H1 (cell line): ENCODE measurements at regions not wholly inside any gene's neighbourhood (a gene's known extent, or its start where the extent isn't known, plus 50 kb on each side); places are given as distances from the start of the nearest gene placed in this dataset.

Source experiments
- CTCF ChIA-PET: fragments of 300-600 bp; sonication (Branson Sonifier 250); formaldehyde crosslinking; loops from one replicate; lab custom pipeline; 2021; ENCODE audit not compliant: partially characterized antibody; lab: Charles Lee
- POLR2A ChIA-PET: fragments of 300-600 bp; sonication (Branson Sonifier 250); formaldehyde crosslinking; loops from one replicate; lab custom pipeline; 2021; ENCODE audit warnings: inconsistent platforms; ENCODE audit not compliant: partially characterized antibody; lab: Charles Lee
- DNase-seq, 2 experiments: peaks; one replicate each; pipeline versions ENCODE4 v3.0.0 to v3.0.0-alpha.2; 2010 to 2022; ENCODE audit warnings: low spot score in 2 of 2, low read depth in 1 of 2, mixed read lengths in 1 of 2
- FAIRE-seq: peaks from 2 replicates; lab custom pipeline; 2011; peaks lifted over from hg19 to GRCh38; lab: Jason Lieb, UNC
- H2AFZ ChIP-seq: 2 replicates; pipeline ENCODE4 v1.8.1; 2012; ENCODE audit warnings: low read length, inconsistent platforms
- H2AK5ac ChIP-seq: 2 replicates; pipeline ENCODE4 v1.6.1; 2013; ENCODE audit warnings: low read depth, low read length
- H2BK120ac ChIP-seq: replicated peaks from 2 replicates; pipeline ENCODE3; 2013; ENCODE audit warnings: low read depth, low read length, inconsistent platforms
- H2BK12ac ChIP-seq: 2 replicates; pipeline ENCODE4 v1.6.1; 2013; ENCODE audit warnings: low read depth, low read length
- H2BK15ac ChIP-seq: 2 replicates; pipeline ENCODE4 v1.6.1; 2013; ENCODE audit warnings: low read length
- H2BK20ac ChIP-seq: 2 replicates; pipeline ENCODE4 v1.6.1; 2013; ENCODE audit warnings: low read length
- H2BK5ac ChIP-seq: 2 replicates; pipeline ENCODE4 v1.6.1; 2013; ENCODE audit warnings: low read depth, low read length
- H3K14ac ChIP-seq: 2 replicates; pipeline ENCODE4 v1.6.1; 2013; ENCODE audit warnings: inconsistent platforms; ENCODE audit not compliant: insufficient read length
- H3K18ac ChIP-seq: 2 replicates; pipeline ENCODE4 v1.6.1; 2013; ENCODE audit warnings: low read length; ENCODE audit errors: extremely low read depth
- H3K23ac ChIP-seq: 2 replicates; pipeline ENCODE4 v1.6.1; 2013; ENCODE audit warnings: inconsistent platforms; ENCODE audit not compliant: insufficient read length
- H3K23me2 ChIP-seq: 2 replicates; pipeline ENCODE4 v1.6.1; 2013; ENCODE audit warnings: low read depth, low read length
- H3K27ac ChIP-seq: 2 replicates; pipeline ENCODE4 v1.6.1; 2011; ENCODE audit warnings: low read depth, low read length, inconsistent platforms
- H3K27me3 ChIP-seq, 4 experiments: replicated peaks in 1 of 4; 1 replicate in 1 of 4; 2 replicates in 3 of 4; pipeline versions ENCODE4 v1.6.1 to v1.8.1; 2011 to 2013; ENCODE audit warnings: low read length in 3 of 4, mild to moderate bottlenecking in 3 of 4, inconsistent platforms in 2 of 4, mixed read lengths in 2 of 4, moderate library complexity in 1 of 4; ENCODE audit not compliant: control insufficient read depth in 3 of 4, insufficient read depth in 3 of 4; ENCODE audit errors: extremely low read depth in 1 of 4
- H3K36me3 ChIP-seq, 4 experiments: 2 replicates each; pipeline versions ENCODE4 v1.6.1 to v1.8.1; 2011 to 2013; ENCODE audit warnings: mild to moderate bottlenecking in 4 of 4, low read length in 3 of 4, moderate library complexity in 2 of 4, control low read depth in 1 of 4, inconsistent platforms in 1 of 4; ENCODE audit not compliant: insufficient read depth in 4 of 4, control insufficient read depth in 2 of 4
- H3K4ac ChIP-seq: replicated peaks from 2 replicates; pipeline ENCODE3; 2013; ENCODE audit warnings: low read length, low read depth, mixed read lengths, inconsistent platforms; ENCODE audit not compliant: insufficient read length
- H3K4me1 ChIP-seq, 4 experiments: replicated peaks in 1 of 4; 1 replicate in 1 of 4; 2 replicates in 3 of 4; pipeline versions ENCODE4 v1.6.1 to v1.8.1; 2011 to 2013; ENCODE audit warnings: low read length in 3 of 4, inconsistent platforms in 2 of 4, mixed read lengths in 1 of 4; ENCODE audit not compliant: insufficient read depth in 4 of 4, control insufficient read depth in 3 of 4
- H3K4me2 ChIP-seq, 2 experiments: 2 replicates each; pipeline versions ENCODE4 v1.6.1 to v1.8.1; 2011 to 2013; ENCODE audit warnings: low read depth in 2 of 2, low read length in 2 of 2, control low read depth in 1 of 2, inconsistent platforms in 1 of 2, mild to moderate bottlenecking in 1 of 2; ENCODE audit not compliant: insufficient read depth in 1 of 2
- H3K4me3 ChIP-seq, 4 experiments: fragments of 200-600, 300-600 bp in 1 of 4; sonication (generic), shearing (Covaris generic), sonication (Bioruptor Twin) in 1 of 4; 2 replicates each; pipeline versions ENCODE4 v1.5.1 to v1.8.1; 2011 to 2016; ENCODE audit warnings: low read length in 4 of 4, low read depth in 3 of 4, control low read depth in 2 of 4, inconsistent platforms in 2 of 4, mild to moderate bottlenecking in 2 of 4, mixed read lengths in 1 of 4, moderate library complexity in 1 of 4; ENCODE audit not compliant: insufficient read depth in 2 of 4; ENCODE audit errors: extremely low read depth in 1 of 4
- H3K56ac ChIP-seq: replicated peaks from 2 replicates; pipeline ENCODE3; 2013; ENCODE audit warnings: low read depth, mild to moderate bottlenecking, mixed read lengths, low read length, inconsistent platforms; ENCODE audit not compliant: insufficient read length
- H3K79me1 ChIP-seq: 2 replicates; pipeline ENCODE4 v1.6.1; 2013; ENCODE audit warnings: low read depth, low read length, control low read depth
- H3K79me2 ChIP-seq, 2 experiments: 2 replicates each; pipeline versions ENCODE4 v1.6.1 to v1.8.1; 2012 to 2013; ENCODE audit warnings: low read length in 2 of 2, mild to moderate bottlenecking in 2 of 2, inconsistent platforms in 1 of 2; ENCODE audit not compliant: insufficient read depth in 2 of 2, control insufficient read depth in 1 of 2
- H3K9ac ChIP-seq, 4 experiments: replicated peaks in 1 of 4; 1 replicate in 1 of 4; 2 replicates in 3 of 4; pipeline versions ENCODE4 v1.6.1 to v1.8.1; 2011 to 2013; ENCODE audit warnings: low read depth in 3 of 4, low read length in 3 of 4, control low read depth in 2 of 4, mild to moderate bottlenecking in 2 of 4, moderate library complexity in 2 of 4, inconsistent platforms in 1 of 4; ENCODE audit errors: extremely low read depth in 1 of 4
- H3K9me3 ChIP-seq, 2 experiments: 2 replicates each; pipeline versions ENCODE4 v1.6.1 to v1.8.1; 2012 to 2013; ENCODE audit warnings: mild to moderate bottlenecking in 2 of 2, moderate library complexity in 2 of 2, control low read depth in 1 of 2, inconsistent platforms in 1 of 2, low read depth in 1 of 2, low read length in 1 of 2, mixed read lengths in 1 of 2; ENCODE audit not compliant: insufficient read depth in 2 of 2
- H4K20me1 ChIP-seq, 2 experiments: replicated peaks in 1 of 2; 2 replicates each; pipeline versions ENCODE3 to v1.8.1; 2011 to 2013; ENCODE audit warnings: inconsistent platforms in 2 of 2, low read length in 2 of 2, mild to moderate bottlenecking in 1 of 2; ENCODE audit not compliant: insufficient read depth in 2 of 2, control insufficient read depth in 1 of 2
- H4K5ac ChIP-seq: 2 replicates; pipeline ENCODE4 v1.6.1; 2013; ENCODE audit warnings: low read length, low read depth, mixed read lengths, inconsistent platforms; ENCODE audit not compliant: insufficient read length
- H4K8ac ChIP-seq: 2 replicates; pipeline ENCODE4 v1.8.0; 2013; ENCODE audit warnings: mild to moderate bottlenecking, moderate library complexity, low read length, inconsistent platforms; ENCODE audit not compliant: insufficient read depth; ENCODE audit errors: extremely low read depth
- H4K91ac ChIP-seq: replicated peaks from 2 replicates; pipeline ENCODE3; 2013; ENCODE audit warnings: low read length, mixed read lengths, inconsistent platforms; ENCODE audit not compliant: insufficient read length
- BACH1 ChIP-seq: IDR thresholded peaks from 2 replicates; pipeline ENCODE4 v1.6.1; 2012; ENCODE audit warnings: low read length, improper control_type of control experiment
- PHF8 ChIP-seq: fragments of 200-600 bp; sonication (generic); conservative IDR thresholded peaks from 2 replicates; pipeline ENCODE4 v1.7.1; 2012; ENCODE audit warnings: low read depth, mild to moderate bottlenecking, inconsistent platforms, low read length, moderate library complexity
- RXRA ChIP-seq: IDR thresholded peaks from 2 replicates; pipeline ENCODE4 v1.6.1; 2011; ENCODE audit warnings: low read depth, mild to moderate bottlenecking, low read length, moderate library complexity; ENCODE audit not compliant: insufficient read depth
- SP1 ChIP-seq: IDR thresholded peaks from 2 replicates; pipeline ENCODE4 v1.6.1; 2011; ENCODE audit warnings: low read depth, low read length
- SP2 ChIP-seq: IDR thresholded peaks from 2 replicates; pipeline ENCODE4 v1.6.1; 2012; ENCODE audit warnings: mild to moderate bottlenecking, low read length, inconsistent platforms
- TAF7 ChIP-seq: optimal IDR thresholded peaks from 2 replicates; pipeline ENCODE3; 2011; ENCODE audit warnings: low read depth, mild to moderate bottlenecking, inconsistent platforms, low read length, moderate library complexity, borderline replicate concordance
- WGBS, 2 experiments: shearing (Covaris generic) in 1 of 2; methylation state at CpG; one replicate each; pipeline versions ENCODE4 v1.1.6 to v1.1.7; 2013 to 2015; ENCODE audit warnings: low lambda C conversion rate in 2 of 2, mixed read lengths in 2 of 2, inconsistent platforms in 1 of 2, low coverage in 1 of 2, missing lambda C conversion rate in 1 of 2; ENCODE audit not compliant: insufficient replicate concordance in 2 of 2, insufficient coverage in 1 of 2, insufficient read length in 1 of 2; ENCODE audit errors: extremely low coverage in 1 of 2, missing lambda C conversion rate in 1 of 2; 5-methylcytosine and 5-hydroxymethylcytosine counted together

- CTCF ChIA-PET, result interaction anchor here (0.7 kb wide), 1 partner anchor 1828 kb away, joined by 3 read pairs; no protein-coding TSS in a partner anchor
- Histone ChIP-seq H3K4ac (no peak overlapping the region), H2BK12ac (no peak overlapping the region), H3K79me2 (no peaks in the 10 kb centered on the region), H3K14ac (no peak overlapping the region), H3K9me3 (peaks cover 1 to 8% of the 10 kb centered on the region in 2 experiments; a peak in 2 of 4 replicates), H4K8ac (no peak overlapping the region), H3K18ac (no peak overlapping the region), H3K56ac (no peak overlapping the region), H3K36me3 (no peaks in the 10 kb centered on the region), H2BK15ac (no peak overlapping the region), H2BK5ac (no peak overlapping the region), H4K91ac (no peak overlapping the region), H2AFZ (no peak overlapping the region), H3K23ac (no peak overlapping the region), H4K20me1 (no peaks in the 10 kb centered on the region), H3K27ac (no peak overlapping the region), H3K4me1 (no peaks in the 10 kb centered on the region), H3K79me1 (no peaks in the 10 kb centered on the region), H3K4me3 (no peak overlapping the region), H2AK5ac (no peak overlapping the region), H3K27me3 (no peaks in the 10 kb centered on the region), H3K4me2 (no peak overlapping the region), H3K9ac (no peak overlapping the region), H2BK120ac (no peak overlapping the region), H4K5ac (no peak overlapping the region), H2BK20ac (no peak overlapping the region), H3K23me2 (0 out of 2 replicates have a peak, but pooled peaks cover 2% of the 10 kb centered on the region)
- FAIRE-seq, result no peak
- POLR2A ChIA-PET, result no interaction called here
- DNase-seq, result no peak
- WGBS, 2 experiments, result 73% methylated on average over 3 of the region's 3 CpGs; no CpG with 5 or more reads in 1 of the 2 experiments
- TF ChIP-seq SP1 (no peak), RXRA (no peak), SP2 (no peak), BACH1 (no peak), TAF7 (no peak), PHF8 (no peak)
Observed at GRCh38 chr2:4937550-4937949, 754.6 kb upstream of the SOX11 start.
